ENCODE measurements at regions not wholly inside any gene's neighbourhood (a gene's known extent, or its start where the extent isn't known, plus 50 kb on each side); places are given as distances from the start of the nearest gene placed in this dataset.

DNA sequence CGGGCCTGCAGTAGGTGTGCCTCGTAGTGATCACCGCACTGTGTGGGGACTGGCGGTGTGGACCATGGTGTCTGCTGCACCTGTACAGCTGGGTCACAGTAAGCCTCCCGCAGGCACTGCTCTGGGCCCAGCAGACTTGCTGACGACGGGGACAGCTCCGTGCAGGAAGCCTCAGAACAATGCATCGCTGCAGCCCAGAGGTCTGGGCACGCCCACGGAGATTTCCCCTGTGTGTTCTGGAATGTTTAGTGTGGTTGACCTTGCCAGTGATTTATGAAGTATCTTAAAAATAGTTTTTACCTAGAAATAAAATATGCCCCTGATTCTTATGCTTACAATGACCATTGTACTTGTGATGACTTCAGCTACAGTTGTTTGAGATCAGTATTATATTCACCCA is 59.1 kb upstream of the ZNF32 start:
- Mint-ChIP-seq H3K36me3 (ENCODE audit: insufficient read depth, unreplicated experiment) (no peaks in the 10 kb centered on the region), H3K27me3 (ENCODE audit: unreplicated experiment) (peaks cover 32% of the 10 kb centered on the region), H3K27ac (ENCODE audit: unreplicated experiment) (no peak overlapping the region), H3K4me1 (ENCODE audit: low read depth, unreplicated experiment) (no peaks in the 10 kb centered on the region), H3K4me3 (ENCODE audit: low read depth, unreplicated experiment) (no peak overlapping the region), H3K9me3 (ENCODE audit: low read depth, unreplicated experiment) (no peaks in the 10 kb centered on the region)
- CTCF ChIA-PET: no interaction called here
- DNase-seq: no peak
- intact Hi-C loops (cut with micrococcal nuclease; ENCODE audit: unreplicated experiment): no loop called here
- TF ChIP-seq, protein P1, sequence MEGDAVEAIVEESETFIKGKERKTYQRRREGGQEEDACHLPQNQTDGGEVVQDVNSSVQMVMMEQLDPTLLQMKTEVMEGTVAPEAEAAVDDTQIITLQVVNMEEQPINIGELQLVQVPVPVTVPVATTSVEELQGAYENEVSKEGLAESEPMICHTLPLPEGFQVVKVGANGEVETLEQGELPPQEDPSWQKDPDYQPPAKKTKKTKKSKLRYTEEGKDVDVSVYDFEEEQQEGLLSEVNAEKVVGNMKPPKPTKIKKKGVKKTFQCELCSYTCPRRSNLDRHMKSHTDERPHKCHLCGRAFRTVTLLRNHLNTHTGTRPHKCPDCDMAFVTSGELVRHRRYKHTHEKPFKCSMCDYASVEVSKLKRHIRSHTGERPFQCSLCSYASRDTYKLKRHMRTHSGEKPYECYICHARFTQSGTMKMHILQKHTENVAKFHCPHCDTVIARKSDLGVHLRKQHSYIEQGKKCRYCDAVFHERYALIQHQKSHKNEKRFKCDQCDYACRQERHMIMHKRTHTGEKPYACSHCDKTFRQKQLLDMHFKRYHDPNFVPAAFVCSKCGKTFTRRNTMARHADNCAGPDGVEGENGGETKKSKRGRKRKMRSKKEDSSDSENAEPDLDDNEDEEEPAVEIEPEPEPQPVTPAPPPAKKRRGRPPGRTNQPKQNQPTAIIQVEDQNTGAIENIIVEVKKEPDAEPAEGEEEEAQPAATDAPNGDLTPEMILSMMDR (IDR thresholded peaks at IDR 0.05; ENCODE audit: unreplicated experiment): no peak
- no TSS peak for BruUV-seq (replicated peaks)

DNA sequence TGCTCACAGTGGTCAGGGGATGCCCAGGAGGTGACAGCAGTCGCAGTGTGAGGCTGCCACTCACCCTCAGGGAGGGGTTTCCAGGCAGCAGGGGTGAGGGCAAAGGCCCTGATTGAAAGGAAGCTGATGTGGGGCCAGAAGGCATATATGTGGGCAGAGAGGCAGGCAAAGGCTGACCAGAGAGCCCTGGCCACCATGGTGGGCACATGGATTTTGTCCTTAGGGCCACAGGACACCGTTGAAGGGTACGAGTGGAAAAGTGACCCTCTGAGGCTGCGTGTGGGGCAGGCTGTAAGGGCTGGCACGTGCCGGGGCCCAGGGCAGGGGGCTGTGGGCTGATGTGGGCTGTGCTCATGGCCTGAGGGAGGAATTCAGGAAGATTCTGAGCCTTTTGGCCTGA is 57.5 kb upstream of the ZNF32 start:
- no peaks in the 10 kb centered on the region for H3K4me1 Mint-ChIP-seq (ENCODE audit: low read depth, unreplicated experiment)
- intact Hi-C loops (cut with micrococcal nuclease; ENCODE audit: unreplicated experiment): no loop called here
- H3K27me3 Mint-ChIP-seq (ENCODE audit: unreplicated experiment): peaks cover 20% of the 10 kb centered on the region
- no TSS peak for BruUV-seq (replicated peaks)
- no peak for DNase-seq
- CTCF ChIA-PET: no interaction called here
- TF ChIP-seq, protein P1 (IDR thresholded peaks at IDR 0.05; ENCODE audit: unreplicated experiment): no peak
- H3K9me3 Mint-ChIP-seq (ENCODE audit: low read depth, unreplicated experiment): no peaks in the 10 kb centered on the region
- H3K4me3 Mint-ChIP-seq (ENCODE audit: low read depth, unreplicated experiment): no peak overlapping the region
- no peak overlapping the region for H3K27ac Mint-ChIP-seq (ENCODE audit: unreplicated experiment)
- no peaks in the 10 kb centered on the region for H3K36me3 Mint-ChIP-seq (ENCODE audit: insufficient read depth, unreplicated experiment)

DNA sequence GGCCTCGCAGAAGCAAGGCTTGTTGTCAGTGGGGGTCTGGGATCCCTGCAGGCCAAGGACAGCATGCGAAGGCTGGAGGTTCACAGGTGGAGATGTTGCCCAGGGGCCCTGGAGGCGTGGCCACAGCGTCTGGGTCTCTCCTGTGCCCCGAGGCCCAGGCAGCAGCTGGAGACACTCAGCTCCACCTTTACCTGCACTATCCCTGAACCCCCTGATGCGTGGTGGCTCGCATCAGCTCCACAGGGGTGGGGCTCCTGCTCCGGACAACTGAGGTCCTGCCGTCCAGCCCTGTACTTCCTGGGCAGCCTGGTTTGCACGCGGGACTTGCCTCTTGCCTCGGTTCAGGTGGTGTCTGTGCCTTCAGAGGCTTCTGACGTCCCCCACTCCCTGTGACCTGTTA is 54.6 kb upstream of the ZNF32 start:
- Mint-ChIP-seq H3K4me3 (ENCODE audit: low read depth, unreplicated experiment) (no peak overlapping the region), H3K36me3 (ENCODE audit: insufficient read depth, unreplicated experiment) (no peaks in the 10 kb centered on the region), H3K27me3 (ENCODE audit: unreplicated experiment) (peaks cover 32% of the 10 kb centered on the region), H3K4me1 (ENCODE audit: low read depth, unreplicated experiment) (no peaks in the 10 kb centered on the region), H3K9me3 (ENCODE audit: low read depth, unreplicated experiment) (no peaks in the 10 kb centered on the region), H3K27ac (ENCODE audit: unreplicated experiment) (no peak overlapping the region)
- CTCF ChIA-PET: no interaction called here
- BruUV-seq (replicated peaks): no TSS peak
- intact Hi-C loops (cut with micrococcal nuclease; ENCODE audit: unreplicated experiment): no loop called here
- TF ChIP-seq, protein P1 (IDR thresholded peaks at IDR 0.05; ENCODE audit: unreplicated experiment): no peak
- DNase-seq: no peak

DNA sequence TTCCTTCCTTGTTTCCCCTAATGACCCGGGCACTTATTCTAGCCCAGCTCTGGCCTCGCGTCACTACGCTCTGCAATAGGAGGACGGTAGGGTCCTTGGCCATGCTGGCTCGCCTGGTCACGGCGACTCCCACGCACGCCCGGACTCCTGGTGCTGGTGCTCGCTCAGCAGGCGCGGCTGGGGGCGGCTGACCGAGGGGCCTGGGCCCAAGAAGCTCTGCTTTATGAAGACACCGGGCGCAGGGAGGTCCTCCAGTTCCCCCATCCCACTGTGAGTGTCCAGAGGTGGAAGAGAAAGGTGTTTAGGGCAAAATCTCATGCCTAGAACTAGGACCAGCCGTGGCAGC is 54.2 kb upstream of the ZNF32 start:
- H3K27ac Mint-ChIP-seq (ENCODE audit: unreplicated experiment): no peak overlapping the region
- CTCF ChIA-PET: no interaction called here

More for the DNA sequence above, 54.2 kb upstream of the ZNF32 start:
- Mint-ChIP-seq H3K36me3 (ENCODE audit: insufficient read depth, unreplicated experiment) (no peaks in the 10 kb centered on the region), H3K9me3 (ENCODE audit: low read depth, unreplicated experiment) (no peaks in the 10 kb centered on the region), H3K27me3 (ENCODE audit: unreplicated experiment) (peaks cover 32% of the 10 kb centered on the region), H3K4me1 (ENCODE audit: low read depth, unreplicated experiment) (no peaks in the 10 kb centered on the region), H3K4me3 (ENCODE audit: low read depth, unreplicated experiment) (no peak overlapping the region)
- TF ChIP-seq, protein P1 (IDR thresholded peaks at IDR 0.05; ENCODE audit: unreplicated experiment): no peak
- intact Hi-C loops (cut with micrococcal nuclease; ENCODE audit: unreplicated experiment): no loop called here
- BruUV-seq (replicated peaks): no TSS peak
- DNase-seq: no peak

Data from Calu3 (cell line).